Esophagus muscularis mucosa (tissue), 4 donors: ENCODE measurements at regions not wholly inside any gene's neighbourhood (a gene's known extent, or its start where the extent isn't known, plus 50 kb on each side); places are given as distances from the start of the nearest gene placed in this dataset.

Source experiments
- CTCF ChIP-seq, 3 experiments: fragments of 200-600 bp in 2 of 3; fragments of 450-650 bp in 1 of 3; sonication (generic) in 2 of 3; IDR thresholded peaks; one replicate each; pipeline ENCODE4 v1.5.1; 2017 to 2019; ENCODE audit warnings: antibody characterized with exemption in 3 of 3, mild to moderate bottlenecking in 2 of 3, moderate library complexity in 1 of 3
- EP300 ChIP-seq: sonication (generic); formaldehyde crosslinking; IDR thresholded peaks from one replicate; pipeline ENCODE4 v1.6.1; 2017; ENCODE audit warnings: antibody characterized with exemption
- POLR2A ChIP-seq: fragments of 450-650 bp; IDR thresholded peaks from one replicate; pipeline ENCODE4 v1.6.1; 2017; ENCODE audit warnings: antibody characterized with exemption, moderate library complexity, mild to moderate bottlenecking, low read depth
- POLR2AphosphoS5 ChIP-seq, 2 donors: sonication (generic); formaldehyde crosslinking; IDR thresholded peaks; one replicate each; pipeline ENCODE4 v1.6.1; 2017; ENCODE audit warnings: antibody characterized with exemption in 2 of 2

GRCh38 chrX:69077895-69078455 lies 87.3 kb downstream of the PJA1 start:
- TF ChIP-seq CTCF (IDR thresholded peaks at IDR 0.05) (no peak), POLR2A (no peak), EP300 (no peak), POLR2AphosphoS5 (IDR thresholded peaks at IDR 0.05) (no peak)
